Endothelial cell of umbilical vein (primary cell): ENCODE measurements at regions not wholly inside any gene's neighbourhood (a gene's known extent, or its start where the extent isn't known, plus 50 kb on each side); places are given as distances from the start of the nearest gene placed in this dataset.

Experiments used
- CTCF ChIP-seq, 2 donors: IDR thresholded peaks; 1 replicate in 1 of 2; 2 replicates in 1 of 2; pipeline ENCODE4 v1.5.1; 2011; ENCODE audit warnings: low read length in 2 of 2, mild to moderate bottlenecking in 2 of 2, moderate library complexity in 2 of 2, control low read depth in 1 of 2, inconsistent platforms in 1 of 2, low read depth in 1 of 2; ENCODE audit not compliant: insufficient read depth in 1 of 2; ENCODE audit errors: extremely low read depth in 1 of 2
- EZH2 ChIP-seq: IDR thresholded peaks from 2 replicates; pipeline ENCODE4 v1.6.1; 2012; ENCODE audit warnings: borderline replicate concordance, low read depth, mild to moderate bottlenecking, moderate library complexity, low read length, inconsistent platforms; ENCODE audit not compliant: severe bottlenecking
- FOS ChIP-seq: IDR thresholded peaks from 2 replicates; pipeline ENCODE4 v1.6.1; 2011; ENCODE audit warnings: mild to moderate bottlenecking, low read length, moderate library complexity, borderline replicate concordance; ENCODE audit not compliant: insufficient read depth
- JUN ChIP-seq: IDR thresholded peaks from 2 replicates; pipeline ENCODE4 v1.6.1; 2011; ENCODE audit warnings: borderline replicate concordance, low read depth; ENCODE audit not compliant: insufficient read length, insufficient read depth
- MYC ChIP-seq: IDR thresholded peaks from one replicate; pipeline ENCODE4 v1.6.1; 2011; ENCODE audit warnings: mild to moderate bottlenecking, low read depth, low read length
- POLR2A ChIP-seq: IDR thresholded peaks from 2 replicates; pipeline ENCODE4 v1.6.1; 2012; ENCODE audit warnings: low read depth, mild to moderate bottlenecking, control low read depth, low read length

- TF ChIP-seq POLR2A, result no peak
- no peak for TF ChIP-seq CTCF (IDR thresholded peaks at IDR 0.05; ENCODE audit: extremely low read depth in 1 of 2, insufficient read depth in 1 of 2, low read depth in 1 of 2, low read length in 2 of 2)
- no peak for TF ChIP-seq JUN
- TF ChIP-seq EZH2, result no peak
- TF ChIP-seq MYC, result no peak
- no peak for TF ChIP-seq FOS
These were observed 84.5 kb upstream of the UXT start for GRCh38 chrX:47743504-47743903.
